GM12864 (cell line): ENCODE measurements at regions not wholly inside any gene's neighbourhood (a gene's known extent, or its start where the extent isn't known, plus 50 kb on each side); places are given as distances from the start of the nearest gene placed in this dataset.

Experiments used
- DNase-seq: peaks from one replicate; pipeline ENCODE4 v3.0.0-alpha.2; 2011; ENCODE audit warnings: low read depth
- H3K4me3 ChIP-seq: 2 replicates; pipeline ENCODE4 v1.5.1; 2011; ENCODE audit warnings: mild to moderate bottlenecking, low read depth, low read length, control low read depth
- CTCF ChIP-seq: IDR thresholded peaks from 2 replicates; pipeline ENCODE4 v1.5.1; 2011; ENCODE audit warnings: low read depth, mild to moderate bottlenecking, moderate library complexity, low read length, control low read depth, inconsistent platforms; ENCODE audit errors: missing control alignments

GRCh38 chr2:187167491-187167890 lies 280.6 kb downstream of the CALCRL start:
- no peak for DNase-seq
- H3K4me3 ChIP-seq = no peak overlapping the region
- no peak for TF ChIP-seq CTCF

GRCh38 chr2:187165936-187166610 lies 282.0 kb downstream of the CALCRL start:
- H3K4me3 ChIP-seq = no peak overlapping the region
- DNase-seq = no peak
- TF ChIP-seq CTCF = no peak

- TF ChIP-seq CTCF = no peak
- no peak for DNase-seq
Observed at GRCh38 chr2:187158452-187158851, 289.6 kb downstream of the CALCRL start.

GRCh38 chr2:187157046-187157445 lies 291.0 kb downstream of the CALCRL start:
- no peak for DNase-seq
- no peak overlapping the region for H3K4me3 ChIP-seq
- no peak for TF ChIP-seq CTCF

More at GRCh38 chr2:187158452-187158851, 289.6 kb downstream of the CALCRL start:
- H3K4me3 ChIP-seq = no peak overlapping the region

DNA sequence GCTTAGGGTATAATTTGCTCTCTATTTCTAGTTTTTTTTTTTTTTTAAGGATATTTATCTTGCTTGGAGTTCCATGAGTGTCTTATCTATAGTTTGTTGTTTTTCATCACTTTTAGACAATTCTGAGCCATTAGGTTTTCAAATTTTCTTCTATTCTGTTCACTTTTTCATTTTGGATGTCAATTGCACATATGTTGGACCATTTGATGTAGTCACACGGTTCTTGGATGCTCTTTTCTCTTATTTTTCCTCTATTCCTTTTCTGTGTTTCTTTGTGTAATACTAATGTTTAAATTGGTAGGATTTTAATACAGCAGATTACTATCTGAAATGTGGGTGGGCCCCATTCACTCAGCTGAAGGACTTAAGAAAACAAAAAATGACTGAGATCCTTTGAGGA lies 292.6 kb downstream of the CALCRL start:
- H3K4me3 ChIP-seq = no peak overlapping the region
- no peak for DNase-seq
- no peak for TF ChIP-seq CTCF

- no peak for TF ChIP-seq CTCF
- no peak for DNase-seq
- no peak overlapping the region for H3K4me3 ChIP-seq
Observed at GRCh38 chr2:187150670-187151069, 297.4 kb downstream of the CALCRL start.

DNA sequence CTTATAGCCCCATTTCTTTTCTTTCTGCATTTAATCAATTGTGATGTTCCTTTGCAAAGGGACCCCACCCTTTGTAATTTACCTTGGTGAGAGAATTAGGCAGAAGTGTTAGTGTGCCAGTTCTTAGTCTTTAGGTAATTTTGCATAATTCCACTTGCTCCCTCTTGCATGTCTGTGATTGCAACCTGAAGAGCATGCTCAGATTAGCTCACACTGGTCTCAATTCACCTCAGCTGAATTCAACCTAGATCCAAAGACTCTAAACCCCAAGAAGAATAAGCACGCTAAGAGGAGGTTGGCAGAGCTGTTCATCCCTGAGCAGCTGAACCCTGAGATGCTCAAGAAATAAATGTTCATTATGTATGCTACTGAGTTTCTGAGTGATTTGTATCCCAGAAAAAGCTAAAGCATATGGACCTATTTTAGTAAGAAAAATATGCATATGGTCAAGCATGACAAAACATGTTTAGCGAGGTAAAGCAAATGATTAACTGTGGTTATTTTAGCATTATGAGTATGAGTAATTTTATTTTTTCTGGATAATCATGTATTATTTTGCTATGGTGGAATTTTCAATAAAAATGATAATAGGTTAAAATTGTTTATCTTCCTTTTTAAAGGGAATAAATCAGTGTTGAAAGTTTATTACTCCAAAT lies 299.2 kb upstream of the ZSWIM2 start:
- no peak overlapping the region for H3K4me3 ChIP-seq
- TF ChIP-seq CTCF = no peak
- DNase-seq = no peak
